NCI-H69 (cell line): ENCODE measurements at regions not wholly inside any gene's neighbourhood (a gene's known extent, or its start where the extent isn't known, plus 50 kb on each side); places are given as distances from the start of the nearest gene placed in this dataset.

Experiments used
- DNase-seq: peaks from one replicate; lab custom pipeline; 2025; lab: John Stamatoyannopoulos, UW

- no peak for DNase-seq
These were observed 949.7 kb downstream of the AMY1C start for GRCh38 chr1:104699433-104699832.

GRCh38 chr1:104702731-104703130 is 953.0 kb downstream of the AMY1C start:
- DNase-seq, result no peak

GRCh38 chr1:104706631-104707147 is 957.0 kb downstream of the AMY1C start:
- no peak for DNase-seq

GRCh38 chr1:104718752-104719151 is 969.1 kb downstream of the AMY1C start:
- no peak for DNase-seq

GRCh38 chr1:104720741-104721140 is 971.0 kb downstream of the AMY1C start:
- DNase-seq, result no peak

- no peak for DNase-seq
These were observed 977.2 kb downstream of the AMY1C start for GRCh38 chr1:104726917-104727316.

- peak; percentile 45 for DNase-seq
These were observed 984.2 kb downstream of the AMY1C start for GRCh38 chr1:104733866-104734265.

GRCh38 chr1:104745875-104746274 is 996.2 kb downstream of the AMY1C start:
- DNase-seq, result no peak

- peak; percentile 10 for DNase-seq
These were observed 997.3 kb downstream of the AMY1C start for GRCh38 chr1:104746994-104747393.

GRCh38 chr1:104760017-104760416 is 1010.3 kb downstream of the AMY1C start:
- no peak for DNase-seq

- DNase-seq, result no peak
These were observed 1012.4 kb downstream of the AMY1C start for GRCh38 chr1:104761961-104762570.

- peak; percentile 84 for DNase-seq
These were observed 1015.4 kb downstream of the AMY1C start for GRCh38 chr1:104765085-104765484.

GRCh38 chr1:104768466-104768865 is 1018.8 kb downstream of the AMY1C start:
- DNase-seq, result no peak

- DNase-seq, result peak; percentile 68
These were observed 1030.9 kb downstream of the AMY1C start for GRCh38 chr1:104780470-104781078.

- no peak for DNase-seq
These were observed 1036.0 kb downstream of the AMY1C start for GRCh38 chr1:104785575-104786187.

- DNase-seq, result peak; percentile 50
These were observed 1038.3 kb downstream of the AMY1C start for GRCh38 chr1:104787866-104788510.

- no peak for DNase-seq
These were observed 1041.3 kb downstream of the AMY1C start for GRCh38 chr1:104791030-104791429.

- no peak for DNase-seq
These were observed 1044.3 kb downstream of the AMY1C start for GRCh38 chr1:104794035-104794434.

GRCh38 chr1:104795931-104796330 is 1046.2 kb downstream of the AMY1C start:
- DNase-seq, result no peak

- DNase-seq, result peak; percentile 75
These were observed 1048.3 kb downstream of the AMY1C start for GRCh38 chr1:104797982-104798381.

- DNase-seq, result no peak
These were observed 1051.6 kb downstream of the AMY1C start for GRCh38 chr1:104801344-104801743.

GRCh38 chr1:104804147-104804546 is 1054.4 kb downstream of the AMY1C start:
- no peak for DNase-seq

GRCh38 chr1:104807590-104807989 is 1057.9 kb downstream of the AMY1C start:
- no peak for DNase-seq
